Hematopoietic multipotent progenitor cell treated with erythropoietin and hydrocortisone succinate and interleukin-3 and kit ligand, for 8 days (in vitro differentiated cells): ENCODE measurements at regions not wholly inside any gene's neighbourhood (a gene's known extent, or its start where the extent isn't known, plus 50 kb on each side); places are given as distances from the start of the nearest gene placed in this dataset.
A peak's percentile ranks its signal among the peaks of the same experiment; 100 is the strongest.

Experiments
- DNase-seq: peaks from one replicate; pipeline ENCODE4 v3.0.0-alpha.2; 2015

GRCh38 chrX:8971116-8971515 lies 62.8 kb downstream of the FAM9B start:
- peak; percentile 43 for DNase-seq

GRCh38 chrX:8969378-8969777 lies 64.5 kb downstream of the FAM9B start:
- no peak for DNase-seq

GRCh38 chrX:8967461-8967860 lies 66.5 kb downstream of the FAM9B start:
- no peak for DNase-seq

GRCh38 chrX:8960957-8961468 lies 72.9 kb downstream of the FAM9B start:
- no peak for DNase-seq

GRCh38 chrX:8955511-8955910 lies 78.4 kb downstream of the FAM9B start:
- no peak for DNase-seq

- DNase-seq = no peak
Measured at GRCh38 chrX:8946563-8946962, 87.4 kb downstream of the FAM9B start.

GRCh38 chrX:8939322-8939721 lies 94.6 kb downstream of the FAM9B start:
- DNase-seq = no peak

- no peak for DNase-seq
Measured at GRCh38 chrX:8927701-8928100, 106.2 kb downstream of the FAM9B start.

GRCh38 chrX:8927066-8927635 lies 106.8 kb downstream of the FAM9B start:
- no peak for DNase-seq

GRCh38 chrX:8921615-8922014 lies 112.3 kb downstream of the FAM9B start:
- DNase-seq = no peak

GRCh38 chrX:8919801-8920200 lies 114.1 kb downstream of the FAM9B start:
- no peak for DNase-seq

GRCh38 chrX:8916697-8917096 lies 115.5 kb upstream of the FAM9A start:
- DNase-seq = no peak

- DNase-seq = no peak
Measured at GRCh38 chrX:8914681-8915080, 113.5 kb upstream of the FAM9A start.

- DNase-seq = no peak
Measured at GRCh38 chrX:8913655-8914409, 112.6 kb upstream of the FAM9A start.

- no peak for DNase-seq
Measured at GRCh38 chrX:8907688-8908087, 106.5 kb upstream of the FAM9A start.

- DNase-seq = no peak
Measured at GRCh38 chrX:8906299-8906938, 105.2 kb upstream of the FAM9A start.

GRCh38 chrX:8897259-8897658 lies 96.1 kb upstream of the FAM9A start:
- DNase-seq = no peak

- no peak for DNase-seq
Measured at GRCh38 chrX:8890794-8891193, 89.6 kb upstream of the FAM9A start.

- no peak for DNase-seq
Measured at GRCh38 chrX:8887004-8887403, 85.8 kb upstream of the FAM9A start.

- peak; percentile 18 for DNase-seq
Measured at GRCh38 chrX:8879750-8880149, 78.6 kb upstream of the FAM9A start.

GRCh38 chrX:8873956-8874355 lies 72.8 kb upstream of the FAM9A start:
- no peak for DNase-seq

GRCh38 chrX:8873102-8873501 lies 71.9 kb upstream of the FAM9A start:
- DNase-seq = no peak

GRCh38 chrX:8870411-8870810 lies 69.2 kb upstream of the FAM9A start:
- DNase-seq = no peak

GRCh38 chrX:8869812-8870211 lies 68.6 kb upstream of the FAM9A start:
- no peak for DNase-seq
